Effector memory CD4-positive, alpha-beta T cell (primary cell): ENCODE measurements at regions not wholly inside any gene's neighbourhood (a gene's known extent, or its start where the extent isn't known, plus 50 kb on each side); places are given as distances from the start of the nearest gene placed in this dataset.

Experiments
- DNase-seq, 3 donors: peaks; one replicate each; pipeline ENCODE4 v3.0.0-alpha.2; 2020
- H3K27ac ChIP-seq: 2 replicates; pipeline ENCODE4 v1.7.0; 2013; ENCODE audit warnings: mild to moderate bottlenecking, low read length, moderate library complexity; ENCODE audit not compliant: insufficient read depth, poor library complexity, severe bottlenecking
- H3K27me3 ChIP-seq: replicated peaks from 2 replicates; pipeline ENCODE4 v1.7.0; 2013; ENCODE audit warnings: mild to moderate bottlenecking, low read length; ENCODE audit not compliant: insufficient read depth, control insufficient read depth, poor library complexity, severe bottlenecking
- H3K36me3 ChIP-seq: 2 replicates; pipeline ENCODE4 v1.7.0; 2013; ENCODE audit warnings: mild to moderate bottlenecking, low read length, moderate library complexity; ENCODE audit not compliant: control insufficient read depth, insufficient read depth
- H3K4me1 ChIP-seq: 2 replicates; pipeline ENCODE4 v1.7.0; 2013; ENCODE audit warnings: low read length, mild to moderate bottlenecking; ENCODE audit not compliant: control insufficient read depth, insufficient read depth, poor library complexity, severe bottlenecking
- H3K4me3 ChIP-seq: 2 replicates; pipeline ENCODE4 v1.7.0; 2013; ENCODE audit warnings: low read length, low read depth, mild to moderate bottlenecking; ENCODE audit not compliant: insufficient read depth, poor library complexity, severe bottlenecking
- H3K9me3 ChIP-seq: 2 replicates; pipeline ENCODE4 v1.7.0; 2013; ENCODE audit warnings: mild to moderate bottlenecking, low read length, moderate library complexity; ENCODE audit not compliant: control insufficient read depth

- no peaks in the 10 kb centered on the region for H3K9me3 ChIP-seq
- H3K4me1 ChIP-seq: no peaks in the 10 kb centered on the region
- H3K27ac ChIP-seq: no peak overlapping the region
- H3K36me3 ChIP-seq: no peaks in the 10 kb centered on the region
- H3K27me3 ChIP-seq: no peaks in the 10 kb centered on the region
- no peak overlapping the region for H3K4me3 ChIP-seq
- no peak for DNase-seq
Measured at GRCh38 chr2:120906914-120907313, 171.2 kb downstream of the GLI2 start.

- DNase-seq: no peak
- H3K9me3 ChIP-seq: no peaks in the 10 kb centered on the region
- no peaks in the 10 kb centered on the region for H3K27me3 ChIP-seq
- no peak overlapping the region for H3K4me3 ChIP-seq
- no peak overlapping the region for H3K27ac ChIP-seq
- H3K36me3 ChIP-seq: no peaks in the 10 kb centered on the region
- H3K4me1 ChIP-seq: no peaks in the 10 kb centered on the region
Measured at GRCh38 chr2:120907822-120908221, 172.2 kb downstream of the GLI2 start.

GRCh38 chr2:120908314-120908975 lies 172.8 kb downstream of the GLI2 start:
- DNase-seq: no peak
- Histone ChIP-seq H3K27me3 (no peaks in the 10 kb centered on the region), H3K27ac (no peak overlapping the region), H3K36me3 (no peaks in the 10 kb centered on the region), H3K4me3 (no peak overlapping the region), H3K4me1 (no peaks in the 10 kb centered on the region), H3K9me3 (no peaks in the 10 kb centered on the region)

- DNase-seq: no peak
- no peaks in the 10 kb centered on the region for H3K4me1 ChIP-seq
- H3K4me3 ChIP-seq: no peak overlapping the region
- H3K27ac ChIP-seq: no peak overlapping the region
- no peaks in the 10 kb centered on the region for H3K9me3 ChIP-seq
- H3K27me3 ChIP-seq: no peaks in the 10 kb centered on the region
- H3K36me3 ChIP-seq: no peaks in the 10 kb centered on the region
Measured at GRCh38 chr2:120909102-120909501, 173.4 kb downstream of the GLI2 start.

GRCh38 chr2:120910164-120910563 lies 174.5 kb downstream of the GLI2 start:
- H3K27me3 ChIP-seq: no peaks in the 10 kb centered on the region
- no peaks in the 10 kb centered on the region for H3K9me3 ChIP-seq
- no peaks in the 10 kb centered on the region for H3K4me1 ChIP-seq
- no peak for DNase-seq
- H3K27ac ChIP-seq: no peak overlapping the region
- no peaks in the 10 kb centered on the region for H3K36me3 ChIP-seq
- H3K4me3 ChIP-seq: no peak overlapping the region

- H3K4me3 ChIP-seq: no peak overlapping the region
- H3K4me1 ChIP-seq: no peaks in the 10 kb centered on the region
- no peaks in the 10 kb centered on the region for H3K36me3 ChIP-seq
- no peaks in the 10 kb centered on the region for H3K27me3 ChIP-seq
- no peaks in the 10 kb centered on the region for H3K9me3 ChIP-seq
- no peak for DNase-seq
- no peak overlapping the region for H3K27ac ChIP-seq
Measured at GRCh38 chr2:120910956-120911951, 175.6 kb downstream of the GLI2 start.

GRCh38 chr2:120912101-120912985 lies 176.7 kb downstream of the GLI2 start:
- H3K27me3 ChIP-seq: no peaks in the 10 kb centered on the region
- H3K4me1 ChIP-seq: no peaks in the 10 kb centered on the region
- H3K9me3 ChIP-seq: no peaks in the 10 kb centered on the region
- H3K36me3 ChIP-seq: no peaks in the 10 kb centered on the region
- no peak overlapping the region for H3K27ac ChIP-seq
- H3K4me3 ChIP-seq: no peak overlapping the region
- no peak for DNase-seq

GRCh38 chr2:120913972-120914838 lies 178.5 kb downstream of the GLI2 start:
- no peaks in the 10 kb centered on the region for H3K36me3 ChIP-seq
- no peak for DNase-seq
- no peaks in the 10 kb centered on the region for H3K27me3 ChIP-seq
- no peak overlapping the region for H3K4me3 ChIP-seq
- no peaks in the 10 kb centered on the region for H3K9me3 ChIP-seq
- no peak overlapping the region for H3K27ac ChIP-seq
- no peaks in the 10 kb centered on the region for H3K4me1 ChIP-seq

- Histone ChIP-seq H3K9me3 (no peaks in the 10 kb centered on the region), H3K27me3 (no peaks in the 10 kb centered on the region), H3K4me3 (no peak overlapping the region), H3K27ac (no peak overlapping the region), H3K36me3 (no peaks in the 10 kb centered on the region), H3K4me1 (no peaks in the 10 kb centered on the region)
- no peak for DNase-seq
Measured at GRCh38 chr2:120914839-120915521, 179.3 kb downstream of the GLI2 start.
